Left ventricle myocardium inferior (tissue), 1 donor: ENCODE measurements at regions not wholly inside any gene's neighbourhood (a gene's known extent, or its start where the extent isn't known, plus 50 kb on each side); places are given as distances from the start of the nearest gene placed in this dataset.

Source experiments
- DNase-seq: peaks from one replicate; pipeline ENCODE4 v3.0.0-alpha.2; 2020
- H3K27ac ChIP-seq: fragments of 200-600 bp; replicated peaks from 2 replicates; pipeline ENCODE4 v1.8.0; 2021
- H3K27me3 ChIP-seq: fragments of 200-600 bp; 2 replicates; pipeline ENCODE4 v1.8.0; 2021; ENCODE audit warnings: low read depth
- H3K36me3 ChIP-seq: fragments of 200-600 bp; 2 replicates; pipeline ENCODE4 v1.8.0; 2021
- H3K4me1 ChIP-seq: fragments of 200-600 bp; 2 replicates; pipeline ENCODE4 v1.8.0; 2021
- H3K4me3 ChIP-seq: fragments of 200-600 bp; 2 replicates; pipeline ENCODE4 v1.8.0; 2021; ENCODE audit warnings: mild to moderate bottlenecking, moderate library complexity
- H3K9me3 ChIP-seq: fragments of 200-600 bp; replicated peaks from 2 replicates; pipeline ENCODE4 v1.8.0; 2021
- intact Hi-C: fragments of 100-400 bp; cut with micrococcal nuclease; formaldehyde crosslinking; loops from one replicate; pipeline ENCODE4 v1.11.0; 2022
- TF ChIP-seq, protein P1 (sequence below): fragments of 200-600 bp; IDR thresholded peaks from 2 replicates; pipeline ENCODE4 v1.8.0; 2021; ENCODE audit warnings: antibody characterized with exemption, mild to moderate bottlenecking, borderline replicate concordance
- donor health status: DM: no; HTN: yes; CAD: no; lungs with severe emphysema.

DNA sequence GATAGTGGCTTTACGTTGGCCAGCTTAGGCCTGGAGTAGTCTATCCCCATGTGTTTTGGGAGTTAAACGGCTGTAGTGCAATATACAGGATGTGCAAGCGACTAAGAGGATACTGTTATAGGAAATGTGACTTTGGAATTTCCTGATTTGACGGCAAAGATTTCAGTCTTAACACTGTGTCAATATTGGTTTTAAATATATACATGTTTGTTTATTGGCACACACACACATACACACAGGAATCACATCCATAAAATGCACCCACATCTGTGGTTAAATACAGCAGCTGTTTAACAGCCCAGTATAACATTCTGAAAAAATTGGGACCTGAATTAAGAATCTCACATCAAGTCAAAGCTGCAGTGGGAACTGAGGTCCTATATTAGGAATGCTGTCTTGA lies 347.1 kb downstream of the TXNL1 start:
- TF ChIP-seq, protein P1, sequence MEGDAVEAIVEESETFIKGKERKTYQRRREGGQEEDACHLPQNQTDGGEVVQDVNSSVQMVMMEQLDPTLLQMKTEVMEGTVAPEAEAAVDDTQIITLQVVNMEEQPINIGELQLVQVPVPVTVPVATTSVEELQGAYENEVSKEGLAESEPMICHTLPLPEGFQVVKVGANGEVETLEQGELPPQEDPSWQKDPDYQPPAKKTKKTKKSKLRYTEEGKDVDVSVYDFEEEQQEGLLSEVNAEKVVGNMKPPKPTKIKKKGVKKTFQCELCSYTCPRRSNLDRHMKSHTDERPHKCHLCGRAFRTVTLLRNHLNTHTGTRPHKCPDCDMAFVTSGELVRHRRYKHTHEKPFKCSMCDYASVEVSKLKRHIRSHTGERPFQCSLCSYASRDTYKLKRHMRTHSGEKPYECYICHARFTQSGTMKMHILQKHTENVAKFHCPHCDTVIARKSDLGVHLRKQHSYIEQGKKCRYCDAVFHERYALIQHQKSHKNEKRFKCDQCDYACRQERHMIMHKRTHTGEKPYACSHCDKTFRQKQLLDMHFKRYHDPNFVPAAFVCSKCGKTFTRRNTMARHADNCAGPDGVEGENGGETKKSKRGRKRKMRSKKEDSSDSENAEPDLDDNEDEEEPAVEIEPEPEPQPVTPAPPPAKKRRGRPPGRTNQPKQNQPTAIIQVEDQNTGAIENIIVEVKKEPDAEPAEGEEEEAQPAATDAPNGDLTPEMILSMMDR: no peak
- no peak overlapping the region for H3K4me3 ChIP-seq
- no peaks in the 10 kb centered on the region for H3K27me3 ChIP-seq
- H3K4me1 ChIP-seq: peaks cover 8% of the 10 kb centered on the region
- no peak overlapping the region for H3K27ac ChIP-seq
- no peak for DNase-seq
- no peaks in the 10 kb centered on the region for H3K36me3 ChIP-seq
- no peaks in the 10 kb centered on the region for H3K9me3 ChIP-seq
- intact Hi-C loops: no loop called here

GRCh38 chr18:56289381-56289780 lies 349.0 kb downstream of the TXNL1 start:
- no peak for DNase-seq
- Histone ChIP-seq H3K27ac (no peak overlapping the region), H3K27me3 (no peaks in the 10 kb centered on the region), H3K9me3 (no peaks in the 10 kb centered on the region), H3K4me3 (no peak overlapping the region), H3K36me3 (no peaks in the 10 kb centered on the region), H3K4me1 (peaks cover 8% of the 10 kb centered on the region)
- TF ChIP-seq, protein P1: no peak
- intact Hi-C loops: no loop called here

DNA sequence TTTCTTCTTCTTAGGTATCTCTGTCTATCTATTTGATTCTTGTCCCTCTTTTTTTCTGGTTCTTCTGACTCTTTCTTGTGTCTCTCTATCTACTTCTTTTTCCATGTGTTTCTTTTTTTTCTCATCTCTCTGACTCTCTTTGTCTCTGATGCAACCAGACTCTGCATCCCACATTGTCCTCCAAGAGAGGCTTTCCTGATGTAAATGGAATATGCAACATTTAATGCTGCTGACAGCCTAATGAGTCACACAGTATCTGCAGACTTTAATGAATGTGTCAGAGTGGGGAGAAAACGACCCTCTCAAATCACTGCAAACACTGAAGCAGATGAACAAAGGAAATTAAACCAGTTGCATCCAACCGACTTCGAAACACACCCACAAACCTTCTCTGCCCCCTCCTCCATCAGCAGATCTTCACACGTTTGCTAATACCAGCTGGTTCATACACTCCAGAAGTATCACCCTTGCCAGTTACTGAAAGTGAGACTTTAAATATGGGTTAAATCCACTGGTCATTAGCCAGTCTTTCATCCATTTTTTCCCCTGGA lies 351.5 kb downstream of the TXNL1 start:
- intact Hi-C loops: no loop called here

DNA sequence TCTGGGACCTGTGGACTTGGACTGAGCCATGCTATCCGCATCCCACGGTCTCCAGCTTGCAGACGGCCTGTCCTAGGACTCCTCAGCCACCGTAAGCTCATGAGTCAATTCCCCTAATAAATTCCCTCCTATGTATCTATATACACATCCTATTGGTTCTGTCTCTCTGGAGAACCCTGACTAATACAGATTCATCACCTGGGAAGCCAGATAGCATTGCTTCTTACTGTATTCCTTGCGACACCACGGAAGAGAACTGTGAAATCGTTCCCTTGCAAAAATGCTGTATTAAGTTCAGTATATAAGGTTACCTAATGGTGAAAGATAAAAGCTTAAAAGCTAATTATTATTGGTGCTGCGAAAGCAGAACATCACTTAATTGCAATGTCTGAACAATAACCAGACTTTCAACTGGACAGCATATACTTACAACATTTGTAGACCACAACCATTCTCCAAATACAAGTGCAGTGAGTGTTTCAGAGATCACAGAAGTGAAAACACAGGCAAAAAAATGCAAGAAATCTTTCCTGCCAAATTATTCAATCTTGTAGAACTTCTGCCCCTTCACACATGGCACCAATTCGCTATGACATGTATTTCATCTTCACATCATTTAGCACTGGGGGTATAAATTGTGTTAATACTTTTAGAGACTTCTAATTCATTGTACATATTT lies 352.9 kb downstream of the TXNL1 start:
- Histone ChIP-seq H3K36me3 (no peaks in the 10 kb centered on the region), H3K27ac (no peak overlapping the region), H3K4me1 (peaks cover 1% of the 10 kb centered on the region), H3K9me3 (no peaks in the 10 kb centered on the region), H3K4me3 (no peak overlapping the region), H3K27me3 (no peaks in the 10 kb centered on the region)
- intact Hi-C loops: no loop called here
- TF ChIP-seq, protein P1: no peak
- DNase-seq: no peak

More for the DNA sequence above, 351.5 kb downstream of the TXNL1 start:
- H3K9me3 ChIP-seq: no peaks in the 10 kb centered on the region
- H3K27ac ChIP-seq: no peak overlapping the region
- H3K27me3 ChIP-seq: no peaks in the 10 kb centered on the region
- TF ChIP-seq, protein P1: no peak
- peaks cover 8% of the 10 kb centered on the region for H3K4me1 ChIP-seq
- H3K36me3 ChIP-seq: no peaks in the 10 kb centered on the region
- no peak overlapping the region for H3K4me3 ChIP-seq
- no peak for DNase-seq

- DNase-seq: no peak
- Histone ChIP-seq H3K27ac (no peak overlapping the region), H3K36me3 (no peaks in the 10 kb centered on the region), H3K9me3 (no peaks in the 10 kb centered on the region), H3K4me1 (no peaks in the 10 kb centered on the region), H3K4me3 (no peak overlapping the region), H3K27me3 (no peaks in the 10 kb centered on the region)
- intact Hi-C loops: no loop called here
- TF ChIP-seq, protein P1: no peak
Observed at GRCh38 chr18:56284319-56284718, 354.1 kb downstream of the TXNL1 start.
